Liver (tissue), 3 donors: ENCODE measurements at regions not wholly inside any gene's neighbourhood (a gene's known extent, or its start where the extent isn't known, plus 50 kb on each side); places are given as distances from the start of the nearest gene placed in this dataset.

ENCODE experiments used
- GABPA ChIP-seq, 2 donors: IDR thresholded peaks in 1 of 2; conservative IDR thresholded peaks in 1 of 2; 2 replicates each; pipeline ENCODE4 v1.6.1; 2016; ENCODE audit warnings: antibody characterized with exemption in 2 of 2, mild to moderate bottlenecking in 1 of 2, moderate library complexity in 1 of 2
- RXRA ChIP-seq, 2 donors: IDR thresholded peaks; 2 replicates each; pipeline ENCODE4 v1.6.1; 2017 to 2018; ENCODE audit warnings: antibody characterized with exemption in 2 of 2, mild to moderate bottlenecking in 1 of 2
- TAF1 ChIP-seq: conservative IDR thresholded peaks from 2 replicates; pipeline ENCODE4 v1.6.1; 2016; ENCODE audit warnings: antibody characterized with exemption, mild to moderate bottlenecking
- TF ChIP-seq, protein P1 (sequence below): fragments of 150-350 bp; IDR thresholded peaks from 2 replicates; pipeline ENCODE4 v1.5.1; 2017; ENCODE audit warnings: improper control_type of control experiment, low read depth, low read length; ENCODE audit not compliant: missing input control
- TF ChIP-seq, protein P2 (sequence below): IDR thresholded peaks from 2 replicates; pipeline ENCODE4 v1.6.1; 2016; ENCODE audit warnings: antibody characterized with exemption
- TF ChIP-seq, protein P3 (sequence below): IDR thresholded peaks from 2 replicates; pipeline ENCODE4 v1.6.1; 2016; ENCODE audit warnings: antibody characterized with exemption, mild to moderate bottlenecking
- TF ChIP-seq, protein P4 (sequence below): IDR thresholded peaks from 2 replicates; pipeline ENCODE4 v1.6.1; 2016; ENCODE audit warnings: antibody characterized with exemption
- donor health status: healthy.
- donor health status: healthy.

DNA sequence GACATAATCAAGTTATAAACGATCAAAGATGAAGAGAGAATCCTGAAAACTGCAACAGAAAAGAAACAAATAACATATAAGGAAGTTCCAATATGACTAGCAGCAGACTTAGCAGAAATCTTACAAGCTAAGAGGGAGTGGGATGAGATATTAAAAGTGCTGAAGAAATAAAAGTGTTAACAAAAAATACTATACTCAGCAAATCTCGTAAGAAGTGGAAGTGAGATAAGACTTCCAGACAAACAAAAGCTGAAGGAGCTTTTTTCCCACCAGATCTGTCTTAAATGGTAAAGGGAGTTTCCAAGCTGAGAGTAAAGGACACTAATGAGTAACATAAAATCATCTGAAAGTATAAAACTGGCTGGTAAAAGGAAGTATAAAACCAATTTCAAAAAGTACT lies 2036.0 kb upstream of the C9orf72 start:
- TF ChIP-seq, protein P1, sequence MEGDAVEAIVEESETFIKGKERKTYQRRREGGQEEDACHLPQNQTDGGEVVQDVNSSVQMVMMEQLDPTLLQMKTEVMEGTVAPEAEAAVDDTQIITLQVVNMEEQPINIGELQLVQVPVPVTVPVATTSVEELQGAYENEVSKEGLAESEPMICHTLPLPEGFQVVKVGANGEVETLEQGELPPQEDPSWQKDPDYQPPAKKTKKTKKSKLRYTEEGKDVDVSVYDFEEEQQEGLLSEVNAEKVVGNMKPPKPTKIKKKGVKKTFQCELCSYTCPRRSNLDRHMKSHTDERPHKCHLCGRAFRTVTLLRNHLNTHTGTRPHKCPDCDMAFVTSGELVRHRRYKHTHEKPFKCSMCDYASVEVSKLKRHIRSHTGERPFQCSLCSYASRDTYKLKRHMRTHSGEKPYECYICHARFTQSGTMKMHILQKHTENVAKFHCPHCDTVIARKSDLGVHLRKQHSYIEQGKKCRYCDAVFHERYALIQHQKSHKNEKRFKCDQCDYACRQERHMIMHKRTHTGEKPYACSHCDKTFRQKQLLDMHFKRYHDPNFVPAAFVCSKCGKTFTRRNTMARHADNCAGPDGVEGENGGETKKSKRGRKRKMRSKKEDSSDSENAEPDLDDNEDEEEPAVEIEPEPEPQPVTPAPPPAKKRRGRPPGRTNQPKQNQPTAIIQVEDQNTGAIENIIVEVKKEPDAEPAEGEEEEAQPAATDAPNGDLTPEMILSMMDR, result no peak
- TF ChIP-seq TAF1 (no peak), GABPA (IDR thresholded peaks at IDR 0.05 in 1 of 2, conservative IDR thresholded peaks at IDR 0.05 in 1 of 2) (no peak), RXRA (IDR thresholded peaks at IDR 0.05) (no peak)
- TF ChIP-seq, protein P2, sequence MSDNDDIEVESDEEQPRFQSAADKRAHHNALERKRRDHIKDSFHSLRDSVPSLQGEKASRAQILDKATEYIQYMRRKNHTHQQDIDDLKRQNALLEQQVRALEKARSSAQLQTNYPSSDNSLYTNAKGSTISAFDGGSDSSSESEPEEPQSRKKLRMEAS, result no peak
- TF ChIP-seq, protein P3, sequence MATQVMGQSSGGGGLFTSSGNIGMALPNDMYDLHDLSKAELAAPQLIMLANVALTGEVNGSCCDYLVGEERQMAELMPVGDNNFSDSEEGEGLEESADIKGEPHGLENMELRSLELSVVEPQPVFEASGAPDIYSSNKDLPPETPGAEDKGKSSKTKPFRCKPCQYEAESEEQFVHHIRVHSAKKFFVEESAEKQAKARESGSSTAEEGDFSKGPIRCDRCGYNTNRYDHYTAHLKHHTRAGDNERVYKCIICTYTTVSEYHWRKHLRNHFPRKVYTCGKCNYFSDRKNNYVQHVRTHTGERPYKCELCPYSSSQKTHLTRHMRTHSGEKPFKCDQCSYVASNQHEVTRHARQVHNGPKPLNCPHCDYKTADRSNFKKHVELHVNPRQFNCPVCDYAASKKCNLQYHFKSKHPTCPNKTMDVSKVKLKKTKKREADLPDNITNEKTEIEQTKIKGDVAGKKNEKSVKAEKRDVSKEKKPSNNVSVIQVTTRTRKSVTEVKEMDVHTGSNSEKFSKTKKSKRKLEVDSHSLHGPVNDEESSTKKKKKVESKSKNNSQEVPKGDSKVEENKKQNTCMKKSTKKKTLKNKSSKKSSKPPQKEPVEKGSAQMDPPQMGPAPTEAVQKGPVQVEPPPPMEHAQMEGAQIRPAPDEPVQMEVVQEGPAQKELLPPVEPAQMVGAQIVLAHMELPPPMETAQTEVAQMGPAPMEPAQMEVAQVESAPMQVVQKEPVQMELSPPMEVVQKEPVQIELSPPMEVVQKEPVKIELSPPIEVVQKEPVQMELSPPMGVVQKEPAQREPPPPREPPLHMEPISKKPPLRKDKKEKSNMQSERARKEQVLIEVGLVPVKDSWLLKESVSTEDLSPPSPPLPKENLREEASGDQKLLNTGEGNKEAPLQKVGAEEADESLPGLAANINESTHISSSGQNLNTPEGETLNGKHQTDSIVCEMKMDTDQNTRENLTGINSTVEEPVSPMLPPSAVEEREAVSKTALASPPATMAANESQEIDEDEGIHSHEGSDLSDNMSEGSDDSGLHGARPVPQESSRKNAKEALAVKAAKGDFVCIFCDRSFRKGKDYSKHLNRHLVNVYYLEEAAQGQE, result no peak
- TF ChIP-seq, protein P4, sequence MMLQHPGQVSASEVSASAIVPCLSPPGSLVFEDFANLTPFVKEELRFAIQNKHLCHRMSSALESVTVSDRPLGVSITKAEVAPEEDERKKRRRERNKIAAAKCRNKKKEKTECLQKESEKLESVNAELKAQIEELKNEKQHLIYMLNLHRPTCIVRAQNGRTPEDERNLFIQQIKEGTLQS, result no peak
